Endothelial cell of umbilical vein (primary cell): ENCODE measurements at regions not wholly inside any gene's neighbourhood (a gene's known extent, or its start where the extent isn't known, plus 50 kb on each side); places are given as distances from the start of the nearest gene placed in this dataset.

Experiments used
- BruUV-seq: library from RNA; stranded (reverse); fragments of 400-500 nt; replicated peaks from 2 replicates; lab custom pipeline; 2021; lab: Mats Ljungman, UMichigan
- CTCF ChIA-PET: fragments of 300-600, 350-600 bp; sonication (Branson Sonifier 250); formaldehyde crosslinking; loops from one replicate; lab custom pipeline; 2021; ENCODE audit warnings: antibody characterized with exemption, inconsistent platforms; lab: Charles Lee
- POLR2A ChIA-PET: fragments of 300-600, 350-600 bp; sonication (Branson Sonifier 250); formaldehyde crosslinking; loops from one replicate; lab custom pipeline; 2021; ENCODE audit warnings: antibody characterized with exemption, inconsistent platforms; lab: Charles Lee
- DNase-seq: peaks from one replicate; pipeline ENCODE4 v3.0.0-alpha.2; 2011; ENCODE audit warnings: low read depth, low spot score
- FAIRE-seq: peaks from 2 replicates; lab custom pipeline; 2011; peaks lifted over from hg19 to GRCh38; lab: Jason Lieb, UNC
- H2AFZ ChIP-seq: 2 replicates; pipeline ENCODE4 v1.6.0; 2012; ENCODE audit warnings: low read depth, low read length, control low read depth, inconsistent platforms
- H3K27ac ChIP-seq: 2 replicates; pipeline ENCODE4 v1.5.1; 2011; ENCODE audit warnings: low read depth, mild to moderate bottlenecking, control low read depth, low read length, moderate library complexity; ENCODE audit not compliant: insufficient read depth
- H3K27me3 ChIP-seq, 2 experiments: 2 replicates each; pipeline versions ENCODE4 v1.6.0 to v1.6.1; 2011; ENCODE audit warnings: low read length in 2 of 2, mixed read lengths in 1 of 2; ENCODE audit not compliant: control insufficient read depth in 2 of 2, insufficient read depth in 2 of 2
- H3K36me3 ChIP-seq, 2 experiments: 2 replicates in 1 of 2; 3 replicates in 1 of 2; pipeline ENCODE4 v1.5.1; 2011; ENCODE audit warnings: low read length in 2 of 2, mild to moderate bottlenecking in 1 of 2, moderate library complexity in 1 of 2; ENCODE audit not compliant: control insufficient read depth in 2 of 2, insufficient read depth in 2 of 2; ENCODE audit errors: extremely low read depth in 1 of 2
- H3K4me1 ChIP-seq: 3 replicates; pipeline ENCODE4 v1.5.1; 2011; ENCODE audit warnings: mild to moderate bottlenecking, low read length; ENCODE audit not compliant: control insufficient read depth, insufficient read depth; ENCODE audit errors: extremely low read depth
- H3K4me2 ChIP-seq: 2 replicates; pipeline ENCODE4 v1.6.1; 2011; ENCODE audit warnings: low read length, control low read depth, mixed read lengths; ENCODE audit not compliant: insufficient read depth
- H3K4me3 ChIP-seq, 3 experiments: fragments of 200-600 bp in 1 of 3; sonication (generic), shearing (Covaris generic) in 1 of 3; replicated peaks in 1 of 3; 2 replicates each; pipeline ENCODE4 v1.5.1; 2011 to 2016; ENCODE audit warnings: control low read depth in 3 of 3, low read length in 3 of 3, mild to moderate bottlenecking in 2 of 3, inconsistent platforms in 1 of 3, low read depth in 1 of 3, moderate library complexity in 1 of 3; ENCODE audit not compliant: insufficient read depth in 1 of 3
- H3K79me2 ChIP-seq: 2 replicates; pipeline ENCODE4 v1.6.0; 2012; ENCODE audit warnings: low read length, inconsistent platforms; ENCODE audit not compliant: control insufficient read depth, insufficient read depth
- H3K9ac ChIP-seq: replicated peaks from 2 replicates; pipeline ENCODE3; 2011; ENCODE audit warnings: low read length, control low read depth; ENCODE audit not compliant: insufficient read depth; ENCODE audit errors: extremely low read depth
- H3K9me1 ChIP-seq: replicated peaks from 3 replicates; pipeline ENCODE4 v1.6.0; 2011; ENCODE audit warnings: mild to moderate bottlenecking, low read length; ENCODE audit not compliant: control insufficient read depth, insufficient read depth; ENCODE audit errors: extremely low read depth
- H3K9me3 ChIP-seq: replicated peaks from 2 replicates; pipeline ENCODE4 v1.5.1; 2012; ENCODE audit warnings: low read length, inconsistent platforms; ENCODE audit not compliant: control insufficient read depth, insufficient read depth
- H4K20me1 ChIP-seq: replicated peaks from 2 replicates; pipeline ENCODE3; 2011; ENCODE audit warnings: mild to moderate bottlenecking, low read length; ENCODE audit not compliant: control insufficient read depth, insufficient read depth; ENCODE audit errors: extremely low read depth
- CTCF ChIP-seq, 2 donors: IDR thresholded peaks; 1 replicate in 1 of 2; 2 replicates in 1 of 2; pipeline ENCODE4 v1.5.1; 2011; ENCODE audit warnings: low read length in 2 of 2, mild to moderate bottlenecking in 2 of 2, moderate library complexity in 2 of 2, control low read depth in 1 of 2, inconsistent platforms in 1 of 2, low read depth in 1 of 2; ENCODE audit not compliant: insufficient read depth in 1 of 2; ENCODE audit errors: extremely low read depth in 1 of 2
- EZH2 ChIP-seq: IDR thresholded peaks from 2 replicates; pipeline ENCODE4 v1.6.1; 2012; ENCODE audit warnings: borderline replicate concordance, low read depth, mild to moderate bottlenecking, moderate library complexity, low read length, inconsistent platforms; ENCODE audit not compliant: severe bottlenecking
- GATA2 ChIP-seq: IDR thresholded peaks from 2 replicates; pipeline ENCODE4 v1.7.0; 2011; ENCODE audit warnings: low read depth, mild to moderate bottlenecking, moderate library complexity, mixed read lengths, low read length; ENCODE audit not compliant: insufficient read length, insufficient read depth
- MAX ChIP-seq: IDR thresholded peaks from 2 replicates; pipeline ENCODE4 v1.6.1; 2011; ENCODE audit not compliant: insufficient read depth, insufficient read length
- POLR2A ChIP-seq: IDR thresholded peaks from 2 replicates; pipeline ENCODE4 v1.6.1; 2012; ENCODE audit warnings: low read depth, mild to moderate bottlenecking, control low read depth, low read length
- POLR2AphosphoS5 ChIP-seq: IDR thresholded peaks from 2 replicates; pipeline ENCODE4 v1.6.1; 2012; ENCODE audit warnings: low read depth, mild to moderate bottlenecking, control low read depth, low read length, moderate library complexity; ENCODE audit not compliant: insufficient read depth
- dilution Hi-C: fragments of 300-500 bp; cut with MboI; formaldehyde crosslinking; loops from one replicate; pipeline ENCODE4 v1.15.0; 2019; ENCODE audit warnings: low sequenced_read_pairs; ENCODE audit not compliant: extremely low pct_ligation_motif_present
- intact Hi-C: fragments of 100-400 bp; cut with micrococcal nuclease; formaldehyde crosslinking; loops from one replicate; pipeline ENCODE4 v1.10.0; 2022

GRCh38 chr1:218066332-218066731 lies 218.8 kb upstream of the RRP15 start:
- POLR2A ChIA-PET: no interaction called here
- Histone ChIP-seq H3K27ac (no peak overlapping the region), H3K9me1 (no peaks in the 10 kb centered on the region), H3K4me2 (no peak overlapping the region), H2AFZ (no peak overlapping the region), H3K4me1 (no peaks in the 10 kb centered on the region), H3K79me2 (no peaks in the 10 kb centered on the region), H3K9ac (no peak overlapping the region), H3K9me3 (no peaks in the 10 kb centered on the region), H3K27me3 (no peaks in the 10 kb centered on the region), H4K20me1 (no peaks in the 10 kb centered on the region), H3K36me3 (no peaks in the 10 kb centered on the region), H3K4me3 (no peak overlapping the region)
- no peak for DNase-seq
- dilution Hi-C loops (no loop called here), intact Hi-C loops (no loop called here)
- no TSS peak for BruUV-seq
- no peak for FAIRE-seq
- TF ChIP-seq GATA2: no peak
- CTCF ChIA-PET: no interaction called here

GRCh38 chr1:218068241-218068640 lies 216.9 kb upstream of the RRP15 start:
- no peak for TF ChIP-seq EZH2
- TF ChIP-seq POLR2A: no peak
- no peak for TF ChIP-seq CTCF (IDR thresholded peaks at IDR 0.05; ENCODE audit: extremely low read depth in 1 of 2, insufficient read depth in 1 of 2, low read depth in 1 of 2, low read length in 2 of 2)
- TF ChIP-seq MAX: no peak
- TF ChIP-seq POLR2AphosphoS5: no peak
- no peak for DNase-seq
- Histone ChIP-seq H3K9me1 (no peaks in the 10 kb centered on the region), H3K27ac (no peak overlapping the region), H3K4me1 (no peaks in the 10 kb centered on the region), H3K79me2 (no peaks in the 10 kb centered on the region), H3K4me3 (no peak overlapping the region), H3K9me3 (no peaks in the 10 kb centered on the region), H4K20me1 (no peaks in the 10 kb centered on the region), H3K9ac (no peak overlapping the region), H3K4me2 (no peak overlapping the region), H3K36me3 (no peaks in the 10 kb centered on the region), H2AFZ (no peak overlapping the region), H3K27me3 (no peaks in the 10 kb centered on the region)
- POLR2A ChIA-PET: no interaction called here
- intact Hi-C loops (no loop called here), dilution Hi-C loops (no loop called here)
- CTCF ChIA-PET: no interaction called here
- no peak for FAIRE-seq
- no TSS peak for BruUV-seq
